ENCODE measurements at regions not wholly inside any gene's neighbourhood (a gene's known extent, or its start where the extent isn't known, plus 50 kb on each side); places are given as distances from the start of the nearest gene placed in this dataset.

DNA sequence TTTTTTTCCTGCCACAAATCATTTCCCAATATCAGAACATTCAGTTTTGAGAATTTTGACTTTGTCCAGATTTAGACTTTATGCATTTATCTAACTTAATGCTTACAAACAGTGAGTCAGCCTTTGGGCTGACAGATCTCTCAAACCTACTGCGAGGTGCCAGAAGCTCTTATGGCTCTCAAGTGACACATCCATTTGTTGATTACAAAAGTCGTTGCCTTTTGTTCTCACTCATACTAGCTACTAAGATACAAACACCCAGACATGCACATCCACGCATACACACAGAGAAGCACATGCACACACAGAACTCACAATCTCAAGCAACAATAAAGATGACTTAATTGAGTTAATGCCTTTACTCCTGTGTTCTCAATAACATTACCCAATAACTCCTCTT, 1147.5 kb downstream of the DIAPH3 start:
- Histone ChIP-seq H3K36me3 (ENCODE audit: low read depth, missing control alignments) (no peaks in the 10 kb centered on the region), H3K4me3 (no peak overlapping the region), H3K9me3 (no peaks in the 10 kb centered on the region), H3K27ac (no peak overlapping the region), H3K4me1 (no peaks in the 10 kb centered on the region), H3K27me3 (no peaks in the 10 kb centered on the region)
- intact Hi-C loops (cut with DNase I; ENCODE audit: low total_unique reads), result no loop called here
- no peak for DNase-seq
- TF ChIP-seq POLR2A (IDR thresholded peaks at IDR 0.05), result no peak
- TF ChIP-seq, protein P1, sequence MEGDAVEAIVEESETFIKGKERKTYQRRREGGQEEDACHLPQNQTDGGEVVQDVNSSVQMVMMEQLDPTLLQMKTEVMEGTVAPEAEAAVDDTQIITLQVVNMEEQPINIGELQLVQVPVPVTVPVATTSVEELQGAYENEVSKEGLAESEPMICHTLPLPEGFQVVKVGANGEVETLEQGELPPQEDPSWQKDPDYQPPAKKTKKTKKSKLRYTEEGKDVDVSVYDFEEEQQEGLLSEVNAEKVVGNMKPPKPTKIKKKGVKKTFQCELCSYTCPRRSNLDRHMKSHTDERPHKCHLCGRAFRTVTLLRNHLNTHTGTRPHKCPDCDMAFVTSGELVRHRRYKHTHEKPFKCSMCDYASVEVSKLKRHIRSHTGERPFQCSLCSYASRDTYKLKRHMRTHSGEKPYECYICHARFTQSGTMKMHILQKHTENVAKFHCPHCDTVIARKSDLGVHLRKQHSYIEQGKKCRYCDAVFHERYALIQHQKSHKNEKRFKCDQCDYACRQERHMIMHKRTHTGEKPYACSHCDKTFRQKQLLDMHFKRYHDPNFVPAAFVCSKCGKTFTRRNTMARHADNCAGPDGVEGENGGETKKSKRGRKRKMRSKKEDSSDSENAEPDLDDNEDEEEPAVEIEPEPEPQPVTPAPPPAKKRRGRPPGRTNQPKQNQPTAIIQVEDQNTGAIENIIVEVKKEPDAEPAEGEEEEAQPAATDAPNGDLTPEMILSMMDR (IDR thresholded peaks at IDR 0.05), result no peak
- 90 to 92% methylated on average over 3 of the region's 3 CpGs for WGBS, 2 donors

DNA sequence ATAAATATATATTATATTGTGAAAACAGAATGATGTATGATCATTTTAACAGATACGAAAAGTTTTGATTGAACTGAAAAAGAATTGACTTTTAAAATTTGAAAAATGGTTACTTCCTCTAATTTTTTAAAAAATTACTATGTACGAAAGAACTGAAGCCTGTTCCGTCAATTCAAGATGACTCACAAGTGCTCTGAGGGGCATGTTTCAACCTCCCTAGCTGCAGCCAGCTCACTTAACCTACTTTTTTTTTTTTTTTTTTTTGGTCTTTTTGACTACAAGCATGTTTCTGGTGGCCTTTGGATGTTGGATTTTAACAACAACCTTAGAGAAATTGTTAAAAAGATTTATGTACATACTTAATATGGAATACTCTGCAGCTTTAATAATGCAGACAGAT, 1139.3 kb downstream of the DIAPH3 start:
- H3K36me3 ChIP-seq (ENCODE audit: low read depth, missing control alignments), result no peaks in the 10 kb centered on the region
- no peak for DNase-seq
- H3K9me3 ChIP-seq, result no peaks in the 10 kb centered on the region
- no peaks in the 10 kb centered on the region for H3K4me1 ChIP-seq
- intact Hi-C loops (cut with DNase I; ENCODE audit: low total_unique reads), result no loop called here
- no peak for TF ChIP-seq POLR2A (IDR thresholded peaks at IDR 0.05)
- TF ChIP-seq, protein P1 (IDR thresholded peaks at IDR 0.05), result no peak
- H3K27ac ChIP-seq, result no peak overlapping the region
- H3K4me3 ChIP-seq, result no peak overlapping the region
- WGBS, 2 donors, result 87 to 94% methylated on average over 3 of the region's 3 CpGs
- no peaks in the 10 kb centered on the region for H3K27me3 ChIP-seq

DNA sequence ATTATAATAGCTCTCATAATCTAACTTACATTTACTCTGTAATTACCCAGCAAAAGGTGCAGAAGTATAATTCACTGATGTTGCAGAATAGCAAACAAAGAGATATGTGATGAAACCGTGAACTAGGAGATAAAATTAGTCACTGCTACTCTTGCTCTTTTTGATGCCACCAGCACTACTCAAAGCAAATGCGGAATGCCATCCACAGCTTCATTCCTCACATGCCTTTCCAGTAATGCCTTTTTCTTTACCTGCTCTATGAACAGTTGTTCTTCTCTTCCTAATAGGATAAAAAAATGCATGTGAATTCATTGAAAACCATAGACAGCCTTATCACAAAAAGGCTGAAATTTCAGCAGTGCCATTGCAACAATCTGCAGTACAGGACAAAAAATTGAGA, 1129.5 kb downstream of the DIAPH3 start:
- Histone ChIP-seq H3K4me3 (no peak overlapping the region), H3K27ac (no peak overlapping the region), H3K4me1 (no peaks in the 10 kb centered on the region), H3K9me3 (no peaks in the 10 kb centered on the region), H3K27me3 (no peaks in the 10 kb centered on the region), H3K36me3 (ENCODE audit: low read depth, missing control alignments) (no peaks in the 10 kb centered on the region)
- TF ChIP-seq POLR2A (IDR thresholded peaks at IDR 0.05), result no peak
- TF ChIP-seq, protein P1 (IDR thresholded peaks at IDR 0.05), result no peak
- no peak for DNase-seq
- WGBS, 2 donors, result 68 to 79% methylated on average over 2 of the region's 2 CpGs
- intact Hi-C loops (cut with DNase I; ENCODE audit: low total_unique reads), result no loop called here

DNA sequence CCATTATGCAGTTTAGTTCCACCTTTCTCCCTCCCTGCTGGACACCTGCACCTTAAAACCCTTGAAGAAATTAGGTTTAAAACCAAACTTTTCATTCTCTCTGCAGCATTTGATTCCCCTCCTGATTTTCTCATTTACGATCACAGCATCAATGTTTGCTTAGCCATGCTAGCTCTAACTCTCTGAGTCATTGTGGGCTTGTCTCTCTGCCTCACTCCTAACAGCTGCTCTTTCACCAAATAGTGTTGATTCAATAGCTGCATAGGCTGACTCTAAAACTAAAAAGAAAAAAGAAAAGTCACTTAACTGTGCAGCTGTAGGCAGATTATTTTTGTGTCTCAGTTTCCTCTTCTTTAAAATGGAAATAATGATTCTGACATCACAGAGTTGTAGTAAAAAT, 1124.9 kb downstream of the DIAPH3 start:
- DNase-seq, result no peak

DNA sequence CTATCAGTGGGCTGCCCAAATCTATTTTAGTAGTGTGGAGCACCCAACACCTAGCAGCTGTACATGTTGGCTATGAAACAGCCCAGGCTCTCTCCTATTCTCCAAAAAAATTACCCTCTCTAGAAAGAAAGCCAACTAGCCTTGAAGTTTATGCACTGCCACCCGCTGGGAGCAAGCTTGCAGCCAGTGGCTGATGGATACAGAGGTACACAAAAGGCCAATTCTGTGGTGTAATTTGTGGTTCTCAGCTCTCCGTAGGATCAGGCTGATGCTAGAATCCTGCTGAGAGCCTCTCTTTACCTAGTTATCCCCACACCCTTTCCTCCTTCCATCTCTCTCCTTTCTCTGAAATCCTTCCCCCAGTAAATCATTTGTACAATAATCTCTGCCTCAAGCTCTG, 1120.7 kb downstream of the DIAPH3 start:
- WGBS, 2 donors, result 68 to 96% methylated on average over 2 of the region's 2 CpGs
- H3K4me3 ChIP-seq, result no peak overlapping the region
- DNase-seq, result no peak
- H3K4me1 ChIP-seq, result no peaks in the 10 kb centered on the region
- H3K27me3 ChIP-seq, result no peaks in the 10 kb centered on the region
- intact Hi-C loops (cut with DNase I; ENCODE audit: low total_unique reads), result no loop called here
- H3K36me3 ChIP-seq (ENCODE audit: low read depth, missing control alignments), result no peaks in the 10 kb centered on the region
- no peaks in the 10 kb centered on the region for H3K9me3 ChIP-seq
- TF ChIP-seq, protein P1 (IDR thresholded peaks at IDR 0.05), result no peak
- TF ChIP-seq POLR2A (IDR thresholded peaks at IDR 0.05), result no peak
- H3K27ac ChIP-seq, result no peak overlapping the region

More for the DNA sequence above, 1124.9 kb downstream of the DIAPH3 start:
- WGBS, 2 donors, result 75 to 94% methylated on average over 1 of the region's 1 CpG
- intact Hi-C loops (cut with DNase I; ENCODE audit: low total_unique reads), result no loop called here
- no peaks in the 10 kb centered on the region for H3K27me3 ChIP-seq
- H3K9me3 ChIP-seq, result no peaks in the 10 kb centered on the region
- H3K4me1 ChIP-seq, result no peaks in the 10 kb centered on the region
- no peak overlapping the region for H3K4me3 ChIP-seq
- TF ChIP-seq, protein P1 (IDR thresholded peaks at IDR 0.05), result no peak
- no peak for TF ChIP-seq POLR2A (IDR thresholded peaks at IDR 0.05)
- no peaks in the 10 kb centered on the region for H3K36me3 ChIP-seq (ENCODE audit: low read depth, missing control alignments)
- no peak overlapping the region for H3K27ac ChIP-seq
